ENCODE measurements at regions not wholly inside any gene's neighbourhood (a gene's known extent, or its start where the extent isn't known, plus 50 kb on each side); places are given as distances from the start of the nearest gene placed in this dataset.

GRCh38 chr4:14596028-14596427 lies 406.3 kb upstream of the CPEB2 start:
- no peak for DNase-seq

GRCh38 chr4:14596437-14596836 lies 405.8 kb upstream of the CPEB2 start:
- DNase-seq: no peak

- DNase-seq: no peak
Observed at GRCh38 chr4:14596904-14597303, 405.4 kb upstream of the CPEB2 start.

- DNase-seq: no peak
Observed at GRCh38 chr4:14602206-14602605, 400.1 kb upstream of the CPEB2 start.

- DNase-seq: no peak
Observed at GRCh38 chr4:14607001-14607400, 395.3 kb upstream of the CPEB2 start.

- DNase-seq: no peak
Observed at GRCh38 chr4:14607578-14607977, 394.7 kb upstream of the CPEB2 start.

GRCh38 chr4:14608630-14609029 lies 393.7 kb upstream of the CPEB2 start:
- DNase-seq: no peak

GRCh38 chr4:14614840-14615239 lies 387.4 kb upstream of the CPEB2 start:
- no peak for DNase-seq

GRCh38 chr4:14615671-14616070 lies 386.6 kb upstream of the CPEB2 start:
- no peak for DNase-seq

- no peak for DNase-seq
Observed at GRCh38 chr4:14620567-14621141, 381.6 kb upstream of the CPEB2 start.

GRCh38 chr4:14621731-14622463 lies 380.4 kb upstream of the CPEB2 start:
- no peak for DNase-seq

- no peak for DNase-seq
Observed at GRCh38 chr4:14627038-14627437, 375.2 kb upstream of the CPEB2 start.

- no peak for DNase-seq
Observed at GRCh38 chr4:14631806-14632440, 370.4 kb upstream of the CPEB2 start.

GRCh38 chr4:14636563-14636962 lies 365.7 kb upstream of the CPEB2 start:
- DNase-seq: no peak

- DNase-seq: no peak
Observed at GRCh38 chr4:14640476-14640875, 361.8 kb upstream of the CPEB2 start.

GRCh38 chr4:14641871-14642270 lies 360.4 kb upstream of the CPEB2 start:
- DNase-seq: no peak

- no peak for DNase-seq
Observed at GRCh38 chr4:14644580-14645282, 357.6 kb upstream of the CPEB2 start.

GRCh38 chr4:14646831-14647230 lies 355.4 kb upstream of the CPEB2 start:
- no peak for DNase-seq

GRCh38 chr4:14650127-14650526 lies 352.2 kb upstream of the CPEB2 start:
- DNase-seq: no peak

- DNase-seq: no peak
Observed at GRCh38 chr4:14652522-14652921, 349.8 kb upstream of the CPEB2 start.

GRCh38 chr4:14653338-14653737 lies 348.9 kb upstream of the CPEB2 start:
- DNase-seq: no peak

- no peak for DNase-seq
Observed at GRCh38 chr4:14659286-14659685, 343.0 kb upstream of the CPEB2 start.

GRCh38 chr4:14667624-14668151 lies 334.6 kb upstream of the CPEB2 start:
- no peak for DNase-seq

- no peak for DNase-seq
Observed at GRCh38 chr4:14668296-14668695, 334.0 kb upstream of the CPEB2 start.
